ELF-1 (cell line): ENCODE measurements at regions not wholly inside any gene's neighbourhood (a gene's known extent, or its start where the extent isn't known, plus 50 kb on each side); places are given as distances from the start of the nearest gene placed in this dataset.

Experiments used
- DNase-seq: peaks from one replicate; pipeline ENCODE4 v3.0.0-alpha.2; 2016; ENCODE audit warnings: low read depth, low spot score

DNA sequence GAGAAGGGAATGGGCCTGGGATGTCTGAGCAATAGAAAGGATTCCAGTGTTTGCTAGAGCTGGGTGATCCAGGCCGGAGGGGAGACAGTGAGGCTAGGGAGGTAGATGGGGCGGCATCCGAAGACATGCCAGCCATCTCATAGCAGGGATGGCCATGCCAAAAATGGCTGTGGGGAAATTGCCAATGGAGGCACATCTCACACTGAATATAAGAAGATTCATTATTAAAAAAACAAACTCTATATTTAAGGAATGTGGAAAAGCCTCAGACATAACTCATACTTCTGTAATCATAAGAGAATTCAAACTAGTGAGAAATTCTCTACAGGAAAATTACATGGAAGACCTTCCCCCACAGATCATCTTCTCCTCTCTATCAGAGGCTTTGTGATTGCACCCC, 289.2 kb downstream of the FGF9 start:
- no peak for DNase-seq

DNA sequence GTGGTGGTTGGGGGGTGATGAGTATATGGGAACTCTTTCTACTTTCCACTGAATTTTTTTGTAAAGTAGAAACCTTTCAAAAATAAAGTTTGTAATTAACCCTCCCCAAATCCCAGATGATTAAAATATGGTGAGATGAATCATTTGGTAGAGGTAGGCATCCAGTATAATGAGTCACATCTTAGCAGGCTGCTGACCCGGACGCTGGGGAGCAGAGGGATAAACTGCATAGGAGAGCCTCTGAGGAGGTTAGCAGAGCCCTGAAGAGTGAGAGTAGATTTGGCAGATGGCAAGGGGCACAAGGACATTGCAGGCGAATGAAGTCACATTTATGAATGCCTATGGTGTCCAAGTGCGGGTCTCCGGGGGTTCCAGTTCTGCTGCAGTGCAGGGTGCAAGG, 293.8 kb downstream of the FGF9 start:
- no peak for DNase-seq

DNA sequence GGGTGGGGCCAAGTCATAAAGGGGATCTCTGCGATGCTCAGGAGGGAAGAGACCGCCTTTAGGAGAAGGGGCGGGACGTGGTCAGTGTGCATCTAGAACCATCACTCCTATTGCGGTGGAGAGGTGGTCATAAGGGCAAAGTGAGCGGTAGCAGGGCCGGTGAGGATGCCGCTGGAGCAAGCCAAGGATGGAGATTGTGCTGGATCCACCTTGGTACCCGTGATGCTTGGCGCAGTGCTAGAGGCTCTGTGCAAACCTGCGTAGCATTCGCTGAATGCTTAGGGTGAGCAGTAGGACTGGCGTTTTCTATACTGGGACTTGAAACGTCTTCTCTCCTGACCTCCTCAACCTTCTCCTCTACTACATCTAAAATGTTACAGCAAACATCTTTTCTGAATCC, 294.2 kb downstream of the FGF9 start:
- no peak for DNase-seq

DNA sequence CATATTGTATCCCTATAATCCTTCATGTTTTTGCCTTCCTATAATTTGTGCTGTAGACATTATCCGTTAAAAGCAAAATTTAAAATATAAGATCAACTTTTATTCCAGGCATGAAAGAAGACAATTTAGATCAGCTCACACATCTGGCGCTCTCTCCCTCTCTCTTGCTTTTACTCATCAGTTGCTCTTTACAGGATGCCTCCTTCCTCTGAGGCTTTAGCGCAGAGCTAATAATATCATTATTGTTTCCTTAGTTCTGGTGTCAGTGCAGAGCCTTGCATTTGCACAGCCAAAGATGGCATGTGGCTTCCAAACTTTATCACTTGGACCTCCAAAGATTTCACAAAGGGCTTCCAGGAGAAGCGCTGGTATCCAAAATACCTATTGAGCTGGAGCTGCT, 295.1 kb downstream of the FGF9 start:
- DNase-seq = no peak

DNA sequence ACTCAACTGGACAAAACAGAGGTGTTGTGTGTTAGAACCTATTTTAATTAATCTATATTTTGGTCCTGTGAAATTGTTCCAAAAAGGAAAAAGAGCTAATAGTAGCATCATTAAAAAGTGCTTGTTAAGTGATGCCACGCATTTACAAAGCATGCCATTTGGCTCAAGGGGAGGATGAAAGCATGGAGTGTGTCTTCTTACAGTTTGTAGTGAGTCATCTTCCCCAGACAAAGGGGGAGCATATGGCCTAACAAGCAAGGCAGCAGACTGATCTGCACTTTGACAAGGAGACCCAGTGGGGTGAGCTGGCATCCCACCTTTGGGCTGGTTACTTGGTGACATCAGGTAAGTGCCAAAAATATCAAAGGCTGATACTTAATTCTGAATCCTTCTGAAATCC, 297.0 kb downstream of the FGF9 start:
- DNase-seq = no peak

DNA sequence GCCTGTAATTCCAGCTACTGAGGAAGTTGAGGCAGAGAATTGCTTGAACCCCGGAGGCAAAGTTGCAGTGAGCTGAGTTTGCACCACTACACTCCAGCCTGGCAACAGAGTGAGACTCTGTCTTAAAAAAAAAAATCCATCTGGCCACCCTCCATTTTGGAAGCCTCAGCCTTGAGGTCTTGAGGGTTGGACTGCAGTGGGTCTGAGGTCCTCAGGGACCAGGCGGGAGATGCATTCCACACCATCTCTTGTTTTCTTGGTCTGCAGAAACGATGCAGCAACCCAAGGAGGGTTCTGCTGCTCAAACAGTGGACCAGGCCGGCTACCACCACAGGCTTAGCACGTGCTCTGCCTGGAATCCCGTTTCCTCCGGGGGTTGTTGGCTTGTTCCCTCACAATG, 299.3 kb downstream of the FGF9 start:
- no peak for DNase-seq

DNA sequence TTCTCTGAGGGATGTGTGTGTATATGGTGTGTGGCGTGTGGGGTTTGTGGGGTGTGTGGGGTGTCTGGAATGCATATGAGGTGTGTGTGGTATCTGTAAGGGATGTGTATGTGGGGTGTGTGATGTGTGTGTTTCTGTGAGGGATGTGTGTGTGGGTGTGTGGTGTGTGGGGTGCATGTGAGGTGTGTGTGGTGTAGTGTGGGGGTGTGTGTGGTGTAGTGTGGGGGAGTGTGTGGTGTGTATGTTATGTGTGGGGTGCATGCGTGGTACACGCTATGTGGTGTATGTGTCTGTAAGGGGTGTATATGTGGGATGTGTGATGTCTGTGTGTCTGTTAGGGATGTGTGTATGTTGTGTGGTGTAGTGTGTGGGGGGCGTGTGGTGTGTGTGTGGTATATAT, 300.0 kb downstream of the FGF9 start:
- no peak for DNase-seq

DNA sequence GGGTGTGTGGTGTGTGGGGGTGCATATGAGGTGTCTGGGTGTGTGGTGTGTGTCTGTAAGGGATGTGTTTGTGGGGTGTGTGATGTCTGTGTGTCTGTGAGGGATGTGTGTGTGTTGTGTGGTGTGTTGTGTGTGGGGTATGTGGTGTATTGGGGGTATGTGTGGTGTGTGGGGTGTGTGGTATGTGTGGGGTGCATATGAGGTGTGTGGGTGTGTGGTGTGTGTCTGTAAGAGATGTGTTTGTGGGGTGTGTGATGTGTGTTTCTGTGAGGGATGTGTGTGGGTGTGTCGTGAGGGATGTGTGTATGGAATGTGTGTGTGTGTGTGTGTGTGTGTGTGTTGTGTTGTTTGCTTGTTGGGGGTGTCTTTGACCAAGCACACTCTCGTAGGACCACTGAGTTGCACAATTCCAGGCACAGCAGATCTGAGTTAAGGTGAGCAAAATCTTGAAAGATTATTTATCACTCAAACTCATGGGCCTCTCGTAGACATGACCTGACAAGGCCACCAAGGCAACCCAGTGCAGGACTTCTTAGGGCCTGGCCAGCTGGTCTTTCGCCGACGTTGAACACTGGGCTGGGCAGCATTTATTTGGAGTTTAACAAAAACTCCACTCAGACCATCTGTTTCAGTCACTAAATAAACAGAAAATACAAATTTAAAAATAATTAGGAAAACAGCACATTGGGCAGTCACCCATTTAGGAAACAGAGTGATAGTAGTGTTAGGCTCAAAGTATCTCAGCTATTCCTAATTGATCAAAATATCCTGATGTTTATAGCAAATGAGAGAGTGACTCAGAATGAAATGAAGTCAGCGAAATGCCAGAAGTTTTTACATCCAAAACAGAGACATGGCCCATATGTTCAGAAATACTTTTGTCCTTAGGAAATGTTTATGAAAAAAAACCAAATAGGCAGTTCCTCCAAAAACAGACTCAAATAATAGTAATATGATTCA, 301.1 kb downstream of the FGF9 start:
- DNase-seq = no peak

DNA sequence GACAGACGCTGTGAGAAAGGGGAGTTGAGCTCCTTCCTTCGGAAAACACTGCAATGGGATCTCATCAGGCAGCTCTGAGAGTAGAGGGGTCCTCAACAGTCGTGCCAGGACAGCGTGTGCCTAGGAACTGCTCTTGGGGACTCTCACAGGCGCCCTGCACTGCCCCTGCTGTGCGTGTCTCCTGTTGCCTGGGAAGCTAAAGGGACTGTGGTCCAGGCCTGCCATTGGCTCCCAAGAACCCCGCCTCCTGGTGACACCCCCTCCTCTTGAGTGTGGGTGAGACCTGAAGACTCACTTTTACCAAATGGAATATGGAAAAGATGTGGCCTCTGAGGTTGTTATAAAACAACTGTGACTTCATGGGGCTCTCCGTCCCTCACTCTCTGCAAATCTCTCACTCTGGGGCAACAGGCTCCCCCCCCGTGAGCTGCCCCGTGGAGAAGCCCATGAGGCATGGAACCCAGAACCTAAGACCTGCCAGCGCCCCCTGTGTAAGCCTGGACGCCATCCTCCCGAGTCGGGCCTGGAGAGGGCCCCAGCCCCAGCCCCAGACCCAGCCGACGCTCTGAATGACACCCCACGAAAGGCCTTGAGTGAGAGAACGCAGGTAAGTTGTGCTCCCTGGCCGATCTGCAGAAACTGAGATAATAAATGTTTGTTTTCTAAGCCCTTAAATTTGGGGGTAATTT, 302.7 kb downstream of the FGF9 start:
- no peak for DNase-seq

DNA sequence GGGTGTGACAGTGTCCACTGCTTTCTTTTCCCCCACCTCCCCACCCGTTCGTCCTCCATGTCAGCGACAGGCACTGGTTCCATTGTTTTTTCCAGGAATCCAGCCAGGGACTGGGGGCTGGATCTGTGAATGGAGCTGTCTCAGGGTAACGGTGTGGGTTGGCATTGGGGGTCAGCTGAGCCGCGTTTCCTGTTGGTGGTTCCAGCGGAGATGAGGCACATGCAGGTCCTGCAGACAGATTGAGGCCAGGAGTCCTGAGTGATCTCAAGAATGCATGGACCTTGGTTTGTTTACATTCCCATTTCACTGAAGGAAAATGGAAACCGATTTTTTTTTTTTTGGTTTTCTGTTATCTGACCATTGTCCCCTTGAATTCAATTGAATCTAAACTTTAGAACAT, 303.9 kb downstream of the FGF9 start:
- DNase-seq = no peak

DNA sequence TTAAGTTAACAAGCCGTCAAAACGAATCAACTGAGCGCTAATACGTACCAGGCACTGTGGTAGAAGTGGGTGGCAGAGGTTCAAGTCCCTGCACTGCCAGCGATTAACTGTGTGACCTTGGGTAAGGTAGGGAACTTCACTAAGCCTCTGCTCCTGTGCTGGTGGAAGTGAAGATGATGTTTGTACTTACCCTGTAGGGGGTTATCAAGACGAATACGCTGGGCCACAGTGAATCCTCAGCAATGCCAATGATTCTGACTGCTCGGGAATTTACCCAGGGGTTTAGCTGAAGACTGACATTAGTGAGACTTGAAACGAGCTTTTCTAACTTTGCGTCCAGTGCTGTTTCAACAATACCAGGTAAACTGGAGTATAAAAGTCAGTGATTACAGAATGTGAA, 305.3 kb downstream of the FGF9 start:
- no peak for DNase-seq

DNA sequence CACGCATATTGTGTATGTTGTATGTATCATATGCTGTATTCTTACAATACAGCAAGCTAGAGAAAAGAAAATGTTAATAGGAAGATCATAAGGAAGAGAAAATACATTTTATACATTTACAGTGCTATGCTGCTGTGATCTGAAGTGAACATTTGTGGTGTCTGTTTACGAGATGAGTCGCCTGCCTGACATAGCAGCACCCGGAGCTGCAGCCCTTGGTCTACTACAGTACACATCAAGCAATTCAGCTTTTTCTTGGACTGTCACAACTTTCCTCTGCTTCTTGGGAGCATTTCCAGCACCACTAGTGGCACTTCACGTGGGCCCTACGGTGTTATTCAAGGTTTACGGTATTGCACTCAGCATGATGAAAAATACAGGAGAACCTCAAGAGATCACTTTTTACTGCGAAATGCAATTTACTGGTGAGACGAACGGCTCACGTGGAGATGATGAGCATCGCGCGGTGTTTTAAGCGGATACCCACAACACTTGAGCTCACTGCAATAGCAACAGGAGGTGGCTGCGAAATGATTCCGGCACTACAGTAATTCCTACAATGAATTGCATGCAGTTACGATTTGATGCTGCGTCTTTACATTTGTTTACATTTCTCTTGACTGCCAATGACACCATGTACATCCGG, 308.4 kb downstream of the FGF9 start:
- no peak for DNase-seq

DNA sequence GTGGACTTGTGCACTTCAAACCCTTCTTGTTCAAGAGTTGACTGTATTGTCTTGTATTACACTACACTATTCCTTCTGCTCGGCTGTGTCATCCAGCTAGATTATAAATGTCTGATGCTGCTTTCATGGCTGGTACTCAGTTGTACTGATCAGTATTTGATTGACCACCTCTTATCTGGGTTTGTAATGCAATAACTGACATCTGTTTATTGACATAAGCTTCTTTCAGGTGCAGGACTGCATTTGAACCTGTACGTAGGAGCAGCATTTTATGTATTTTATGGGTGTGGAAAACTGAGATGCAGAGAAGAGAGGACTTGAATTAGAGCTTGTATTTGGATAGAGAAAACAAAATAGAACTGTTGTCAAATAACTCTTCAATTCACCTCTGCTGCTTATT, 309.2 kb downstream of the FGF9 start:
- no peak for DNase-seq

DNA sequence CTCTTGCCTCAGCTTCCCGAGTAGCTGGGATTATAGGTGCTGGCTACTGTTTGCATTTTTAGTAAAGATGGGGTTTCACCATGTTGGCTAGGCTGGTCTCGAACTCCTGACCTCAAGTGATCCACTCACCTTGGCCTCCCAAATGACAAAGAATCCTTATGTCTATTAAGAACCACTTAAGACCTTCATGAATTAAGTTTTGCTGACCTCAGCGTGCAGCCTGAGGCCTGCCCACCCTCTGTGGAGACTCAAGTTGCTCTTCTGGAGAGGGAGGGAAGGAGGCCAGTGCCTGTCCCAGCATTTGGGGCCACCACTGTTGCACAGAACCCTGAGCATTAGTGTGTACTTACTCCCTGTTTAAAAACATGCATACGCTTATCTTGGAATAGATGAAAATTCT, 313.3 kb downstream of the FGF9 start:
- DNase-seq = no peak

DNA sequence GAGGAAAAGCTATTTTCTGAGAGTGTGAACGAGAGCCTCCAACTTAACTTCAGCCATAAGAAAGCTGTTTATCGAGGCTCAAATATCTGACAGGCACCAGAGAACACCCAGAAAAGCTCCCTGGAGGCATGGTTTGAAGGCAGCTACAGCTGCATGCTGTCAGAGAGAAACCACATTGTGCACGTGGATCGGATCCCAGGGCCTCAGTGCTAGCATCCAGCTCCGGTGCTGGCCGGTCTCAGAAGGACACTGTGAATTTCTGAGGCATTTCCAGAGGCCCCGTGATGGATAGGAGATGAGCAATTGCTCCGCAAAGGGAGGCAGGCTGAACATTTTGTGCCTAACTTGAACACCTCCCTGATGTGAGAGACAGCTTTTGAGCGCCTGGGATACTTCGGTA, 315.7 kb downstream of the FGF9 start:
- DNase-seq = no peak

DNA sequence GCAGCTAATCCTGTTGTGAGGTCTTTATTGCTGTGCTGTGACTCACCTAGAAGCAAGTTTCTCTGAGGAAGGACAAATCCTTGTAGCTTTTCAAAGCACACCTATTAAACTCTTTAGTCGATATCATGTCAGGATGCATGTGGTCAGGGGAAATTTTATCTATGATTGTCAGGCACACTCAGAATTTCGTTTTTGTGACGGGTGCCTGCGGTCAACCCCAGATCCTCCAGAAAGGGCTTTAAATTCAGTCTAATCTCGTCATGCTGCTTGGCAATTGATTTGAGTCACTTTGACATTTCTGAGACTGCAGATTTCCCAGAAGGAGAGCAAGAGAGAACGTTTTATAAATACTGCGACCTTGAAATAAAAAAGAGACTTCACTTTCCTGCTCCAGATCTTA, 316.9 kb downstream of the FGF9 start:
- DNase-seq = no peak

DNA sequence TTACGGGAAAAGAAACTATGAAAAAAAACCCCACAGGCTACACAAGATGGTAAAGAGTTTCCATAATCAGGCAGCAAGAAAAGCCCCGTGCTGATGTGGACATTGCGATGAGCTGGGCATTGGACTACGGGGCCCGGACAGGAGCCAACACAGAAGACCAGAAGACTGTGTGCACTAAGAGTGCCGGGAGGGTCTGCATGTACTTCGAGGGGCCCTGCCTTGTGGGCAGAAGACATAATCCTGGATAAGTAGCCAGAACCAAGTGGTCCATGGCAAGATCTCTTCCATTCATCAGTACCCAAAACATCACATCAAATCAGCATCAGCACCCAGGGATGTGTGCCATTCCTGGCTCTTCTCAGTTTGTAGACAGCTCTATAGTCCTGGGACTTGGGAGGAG, 317.8 kb downstream of the FGF9 start:
- DNase-seq = no peak

DNA sequence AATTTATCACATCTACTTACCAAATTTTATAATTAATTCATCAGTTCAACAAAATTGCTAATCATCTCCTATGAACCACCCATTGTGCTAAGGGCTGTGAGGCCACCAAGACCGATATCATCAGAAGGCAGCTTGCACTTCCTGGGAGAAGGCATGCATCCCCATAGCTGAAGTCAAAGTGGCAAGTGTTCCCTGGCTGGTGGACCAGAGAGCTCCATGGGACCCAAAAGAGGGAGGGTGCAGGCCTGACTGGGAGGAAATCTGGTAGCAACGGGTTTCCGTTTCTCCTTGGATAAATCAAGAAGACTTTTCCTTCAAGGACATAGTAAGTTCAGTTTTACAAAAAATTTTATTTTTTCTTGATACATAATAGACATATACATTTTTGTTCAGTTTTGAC, 325.2 kb downstream of the FGF9 start:
- no peak for DNase-seq

DNA sequence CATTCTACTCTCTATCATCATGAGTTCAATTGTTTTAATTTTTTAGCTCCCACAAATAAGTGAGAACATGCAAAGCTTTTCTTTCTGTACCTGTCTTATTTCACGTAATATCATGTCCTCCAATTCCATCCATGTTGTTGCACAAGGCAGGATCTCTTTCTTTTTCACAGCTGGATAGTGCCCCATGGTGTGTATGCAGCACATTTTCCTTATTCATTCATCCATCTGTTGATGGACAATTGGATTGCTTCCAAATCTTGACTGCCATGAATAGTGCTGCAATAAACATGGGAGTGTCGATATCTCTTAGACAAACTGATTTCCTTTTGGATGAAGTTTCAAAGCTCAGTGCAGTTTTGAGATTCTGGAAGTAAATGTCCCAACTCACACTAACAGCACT, 326.9 kb downstream of the FGF9 start:
- DNase-seq = no peak

DNA sequence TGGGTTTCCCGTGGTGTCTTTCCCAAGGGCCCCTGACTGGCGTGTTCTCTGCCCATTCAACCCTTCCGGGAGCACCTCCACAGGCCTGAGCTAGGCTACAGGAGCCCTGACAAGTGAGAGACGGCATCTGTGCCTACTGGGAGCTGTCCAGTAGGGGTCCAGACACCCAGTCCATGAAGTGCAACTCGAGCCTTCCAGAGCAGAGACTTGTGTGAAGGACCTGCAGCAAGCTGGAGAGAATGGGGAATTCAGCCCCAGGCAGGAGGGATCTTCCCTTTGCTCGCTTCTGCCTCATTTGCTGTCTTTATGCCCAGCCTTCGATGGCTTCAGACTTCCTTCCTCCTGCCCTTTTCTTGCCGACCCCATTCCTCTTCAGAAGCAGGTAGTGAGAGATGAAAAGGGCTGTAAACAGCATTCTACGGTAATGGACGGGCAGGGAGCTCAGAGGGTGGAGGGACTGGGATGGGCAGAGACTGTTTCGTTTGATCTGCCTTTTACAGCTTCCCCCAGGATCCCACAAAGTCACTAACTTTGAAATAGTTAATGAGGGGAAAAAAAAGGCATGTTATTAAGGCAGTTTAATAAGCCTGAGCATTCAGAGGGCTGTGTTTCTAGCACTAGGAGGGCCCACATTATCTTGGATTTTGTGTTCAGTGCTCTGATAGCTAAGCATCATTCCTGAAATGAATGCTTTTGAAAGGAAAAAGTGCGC, 327.6 kb downstream of the FGF9 start:
- peak; percentile 57 for DNase-seq

DNA sequence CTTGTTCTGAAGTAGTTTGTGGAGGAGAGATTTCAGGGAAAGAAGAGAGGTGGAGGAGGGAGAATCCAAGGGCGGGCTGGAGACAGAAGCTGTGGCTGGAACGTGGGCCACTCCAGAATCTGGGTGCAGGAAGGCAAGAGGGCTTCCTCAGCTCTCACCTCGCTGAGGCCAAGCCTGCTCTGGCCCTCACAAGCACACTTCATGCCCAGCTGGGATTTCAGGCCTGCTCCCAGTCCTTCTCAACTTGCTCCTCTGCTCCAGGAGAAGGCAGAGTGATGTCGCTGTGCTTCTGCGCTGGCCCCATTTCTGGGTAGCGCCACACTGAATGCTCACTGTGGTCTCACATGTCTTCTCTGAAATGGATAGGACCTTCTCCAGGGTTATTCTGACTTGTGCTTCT, 328.8 kb downstream of the FGF9 start:
- DNase-seq = no peak

DNA sequence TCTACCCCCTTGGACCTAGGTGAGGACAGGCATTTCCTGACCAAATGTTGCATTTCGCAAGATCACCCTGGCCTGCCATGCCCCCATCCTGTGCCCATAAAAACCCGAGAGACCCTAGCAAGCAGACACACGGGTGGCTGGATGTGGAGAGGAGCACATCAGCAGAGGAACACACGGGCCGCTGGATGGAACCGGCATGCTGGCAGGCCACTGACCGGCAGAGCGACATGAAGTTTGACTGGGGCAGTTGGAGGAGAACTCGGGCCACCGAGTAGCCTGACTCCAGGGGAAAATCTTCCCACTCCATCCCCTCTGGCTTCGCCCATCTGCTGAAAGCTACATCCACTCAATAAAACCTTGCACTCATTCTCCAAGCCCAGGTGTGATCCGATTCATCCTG, 329.3 kb downstream of the FGF9 start:
- DNase-seq = no peak
